CD4-positive, alpha-beta T cell treated with Interferon alpha-2 for 1 hour (primary cell): ENCODE measurements at regions not wholly inside any gene's neighbourhood (a gene's known extent, or its start where the extent isn't known, plus 50 kb on each side); places are given as distances from the start of the nearest gene placed in this dataset.
"Not testable (repeated sequence)": the region's sequence is repeated elsewhere in the genome, so short reads cannot be mapped to it uniquely, and the experiment has no call there.

Experiments
- DNase-seq, 2 donors: peaks; one replicate each; pipeline ENCODE4 v3.0.0-alpha.2; 2020 to 2022

DNA sequence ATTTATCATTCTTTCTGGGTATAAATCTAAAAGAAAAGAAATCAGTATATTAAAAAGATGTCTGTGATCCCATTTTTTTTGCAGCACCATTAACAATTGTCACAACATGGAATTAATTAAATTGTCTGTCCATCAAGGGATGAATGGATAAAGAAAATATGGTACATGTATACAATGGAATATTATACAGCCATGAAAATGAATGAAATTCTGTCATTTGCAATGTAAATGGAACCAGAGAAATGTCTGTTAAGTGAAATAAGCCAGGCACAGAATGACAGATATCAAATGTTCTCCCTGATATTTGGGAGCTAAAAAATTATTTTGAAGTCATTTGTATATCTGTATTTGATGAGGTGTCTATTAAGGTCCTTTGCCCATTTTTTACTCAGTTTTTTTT is 77.1 kb upstream of the NDST4 start:
- DNase-seq: no peak

- no peak for DNase-seq
Measured at GRCh38 chr4:115187136-115187535, 73.7 kb upstream of the NDST4 start.

DNA sequence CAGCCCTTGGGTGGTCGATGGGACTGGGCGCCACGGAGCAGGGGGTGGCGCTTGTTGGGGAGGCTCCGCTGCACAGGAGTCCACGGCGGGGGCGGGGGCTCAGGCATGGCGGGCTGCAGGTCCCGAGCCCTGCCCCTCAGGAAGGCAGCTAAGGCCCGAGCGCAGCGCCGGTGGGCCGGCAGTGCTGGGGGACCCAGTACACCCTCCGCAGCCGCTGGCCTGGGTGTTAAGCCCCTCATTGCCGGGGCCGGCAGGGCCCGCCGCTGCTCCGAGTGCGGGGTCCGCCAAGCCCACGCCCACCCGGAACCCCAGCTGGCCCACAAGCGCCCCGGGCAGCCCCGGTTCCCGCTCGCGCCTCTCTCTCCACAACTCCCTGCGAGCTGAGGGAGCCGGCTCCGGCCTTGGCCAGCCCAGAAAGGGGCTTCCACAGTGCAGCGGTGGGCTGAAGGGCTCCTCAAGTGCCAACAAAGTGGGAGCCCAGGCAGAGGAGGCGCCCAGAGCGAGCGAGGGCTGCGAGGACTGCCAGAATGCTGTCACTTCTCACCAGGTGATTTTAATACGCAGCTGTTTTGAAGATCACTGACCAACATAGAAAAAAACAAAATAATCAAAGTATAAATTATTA is 66.1 kb upstream of the NDST4 start:
- not testable (repeated sequence) for DNase-seq

- DNase-seq: not testable (repeated sequence)
Measured at GRCh38 chr4:115178687-115179086, 65.3 kb upstream of the NDST4 start.

DNA sequence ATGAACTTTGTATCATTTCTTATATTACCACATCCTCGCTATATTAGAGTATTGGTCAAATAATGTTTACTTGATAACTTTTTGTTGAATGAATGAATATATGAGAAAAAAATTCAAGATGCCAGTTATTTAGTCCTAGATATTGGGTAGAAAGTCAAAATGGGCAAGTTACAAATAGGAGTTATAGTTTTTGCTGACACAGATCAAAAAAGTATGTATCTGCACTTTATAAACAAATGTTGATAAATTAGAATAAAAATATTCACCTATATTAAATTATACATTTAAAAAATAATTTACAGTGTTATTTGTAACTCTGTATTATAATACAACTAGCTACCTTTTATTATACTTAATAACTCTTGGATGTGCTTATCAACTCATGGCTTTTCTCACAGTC is 57.8 kb upstream of the NDST4 start:
- DNase-seq: no peak

- no peak for DNase-seq
Measured at GRCh38 chr4:115165503-115165902, 52.1 kb upstream of the NDST4 start.
